Cardiac muscle cell (in vitro differentiated cells and primary cell): ENCODE measurements at regions not wholly inside any gene's neighbourhood (a gene's known extent, or its start where the extent isn't known, plus 50 kb on each side); places are given as distances from the start of the nearest gene placed in this dataset.

Source experiments
- DNase-seq, 2 donors: peaks; one replicate each; pipeline versions ENCODE4 v3.0.0 to v3.0.0-alpha.2; 2010 to 2017; ENCODE audit warnings: low read depth in 1 of 2, low spot score in 1 of 2
- H3K27ac ChIP-seq: fragments of 200-600 bp; sonication (generic); 2 replicates; pipeline ENCODE4 v1.5.1; 2016
- H3K27me3 ChIP-seq: fragments of 200-600 bp; sonication (generic); 2 replicates; pipeline ENCODE4 v1.6.0; 2016; ENCODE audit warnings: control low read depth
- H3K36me3 ChIP-seq: fragments of 200-600 bp; sonication (generic); 2 replicates; pipeline ENCODE4 v1.5.1; 2016; ENCODE audit warnings: control low read depth
- H3K4me1 ChIP-seq: fragments of 200-600 bp; sonication (generic); 2 replicates; pipeline ENCODE4 v1.8.1; 2017; ENCODE audit warnings: low read depth, mild to moderate bottlenecking, mixed run types
- H3K4me3 ChIP-seq: fragments of 200-600 bp; sonication (generic); 2 replicates; pipeline ENCODE4 v1.5.1; 2016; ENCODE audit warnings: mild to moderate bottlenecking
- H3K9me3 ChIP-seq: fragments of 200-600 bp; sonication (generic); 2 replicates; pipeline ENCODE4 v1.5.1; 2017; ENCODE audit warnings: low read depth, mild to moderate bottlenecking, control low read depth
- TF ChIP-seq, protein P1 (sequence below): IDR thresholded peaks from 2 replicates; pipeline ENCODE4 v1.5.1; 2012; ENCODE audit warnings: low read depth, mild to moderate bottlenecking, low read length

DNA sequence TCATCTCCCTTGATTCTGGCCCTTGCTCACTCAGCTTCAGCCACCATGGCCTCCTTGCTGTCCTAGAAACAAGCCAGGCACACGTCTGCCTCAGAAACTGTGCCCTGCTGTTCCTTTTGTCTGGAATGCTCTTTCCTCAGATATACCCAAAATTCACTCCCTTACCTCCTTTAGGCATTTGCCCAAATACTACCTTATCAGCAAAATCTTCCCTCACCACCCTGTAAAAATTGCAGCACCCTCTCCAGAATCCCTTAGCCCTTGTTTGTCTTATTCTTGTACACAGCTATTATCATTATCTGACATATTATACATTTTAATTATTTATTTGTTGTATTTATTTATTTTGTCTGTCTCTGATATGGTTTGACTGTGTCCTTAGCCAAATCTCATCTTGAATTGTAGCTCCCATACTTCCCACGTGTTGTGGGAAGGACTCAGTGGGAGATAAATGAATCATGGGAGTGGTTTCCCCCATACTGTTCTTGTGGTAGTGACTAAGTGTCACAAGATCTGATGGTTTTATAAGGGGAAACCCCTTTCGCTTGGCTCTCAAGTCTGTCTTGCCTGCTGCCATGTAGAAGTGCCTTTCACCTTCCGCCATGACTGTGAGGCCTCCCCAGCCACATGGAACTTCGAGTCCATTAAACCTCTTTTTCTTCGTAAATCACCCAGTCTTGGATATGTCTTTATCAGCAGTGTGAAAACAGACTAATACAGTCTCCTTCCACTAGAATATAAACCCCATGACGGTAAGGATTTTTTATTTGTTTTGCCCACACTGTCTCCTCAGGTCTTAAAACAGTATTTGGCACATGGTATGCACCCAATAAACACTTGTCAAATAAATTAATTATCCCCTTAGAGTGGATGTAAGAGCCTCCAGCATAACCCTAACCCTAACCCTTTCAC lies 60.0 kb upstream of the STT3B start:
- Histone ChIP-seq H3K27me3 (no peaks in the 10 kb centered on the region), H3K36me3 (no peaks in the 10 kb centered on the region), H3K9me3 (no peaks in the 10 kb centered on the region), H3K4me1 (no peaks in the 10 kb centered on the region), H3K27ac (no peak overlapping the region), H3K4me3 (no peak overlapping the region)
- DNase-seq: peak in 1 of 2 donors; percentile 42
- TF ChIP-seq, protein P1, sequence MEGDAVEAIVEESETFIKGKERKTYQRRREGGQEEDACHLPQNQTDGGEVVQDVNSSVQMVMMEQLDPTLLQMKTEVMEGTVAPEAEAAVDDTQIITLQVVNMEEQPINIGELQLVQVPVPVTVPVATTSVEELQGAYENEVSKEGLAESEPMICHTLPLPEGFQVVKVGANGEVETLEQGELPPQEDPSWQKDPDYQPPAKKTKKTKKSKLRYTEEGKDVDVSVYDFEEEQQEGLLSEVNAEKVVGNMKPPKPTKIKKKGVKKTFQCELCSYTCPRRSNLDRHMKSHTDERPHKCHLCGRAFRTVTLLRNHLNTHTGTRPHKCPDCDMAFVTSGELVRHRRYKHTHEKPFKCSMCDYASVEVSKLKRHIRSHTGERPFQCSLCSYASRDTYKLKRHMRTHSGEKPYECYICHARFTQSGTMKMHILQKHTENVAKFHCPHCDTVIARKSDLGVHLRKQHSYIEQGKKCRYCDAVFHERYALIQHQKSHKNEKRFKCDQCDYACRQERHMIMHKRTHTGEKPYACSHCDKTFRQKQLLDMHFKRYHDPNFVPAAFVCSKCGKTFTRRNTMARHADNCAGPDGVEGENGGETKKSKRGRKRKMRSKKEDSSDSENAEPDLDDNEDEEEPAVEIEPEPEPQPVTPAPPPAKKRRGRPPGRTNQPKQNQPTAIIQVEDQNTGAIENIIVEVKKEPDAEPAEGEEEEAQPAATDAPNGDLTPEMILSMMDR: no peak

DNA sequence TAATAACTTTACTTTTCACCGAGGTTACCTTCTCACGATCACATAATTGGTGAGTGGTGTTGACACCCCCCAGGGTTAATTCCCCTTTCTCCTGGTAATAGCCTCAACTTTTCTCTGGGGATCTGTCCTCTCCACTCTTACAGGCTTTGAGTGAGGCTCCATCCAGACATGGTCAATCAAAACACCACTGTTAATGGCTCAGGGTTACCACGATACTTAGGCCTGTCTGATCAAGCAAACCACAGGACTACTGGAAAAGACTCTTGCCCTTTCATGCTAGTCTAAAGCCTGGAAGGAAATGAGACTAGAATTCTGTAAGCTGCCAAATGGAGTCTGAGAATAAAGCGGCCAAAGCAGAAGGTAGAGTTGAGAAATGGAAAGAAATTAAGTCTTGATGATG lies 56.5 kb upstream of the STT3B start:
- TF ChIP-seq, protein P1: no peak
- DNase-seq: no peak
- Histone ChIP-seq H3K4me3 (no peak overlapping the region), H3K27ac (no peak overlapping the region), H3K9me3 (no peaks in the 10 kb centered on the region), H3K27me3 (no peaks in the 10 kb centered on the region), H3K36me3 (no peaks in the 10 kb centered on the region), H3K4me1 (no peaks in the 10 kb centered on the region)

DNA sequence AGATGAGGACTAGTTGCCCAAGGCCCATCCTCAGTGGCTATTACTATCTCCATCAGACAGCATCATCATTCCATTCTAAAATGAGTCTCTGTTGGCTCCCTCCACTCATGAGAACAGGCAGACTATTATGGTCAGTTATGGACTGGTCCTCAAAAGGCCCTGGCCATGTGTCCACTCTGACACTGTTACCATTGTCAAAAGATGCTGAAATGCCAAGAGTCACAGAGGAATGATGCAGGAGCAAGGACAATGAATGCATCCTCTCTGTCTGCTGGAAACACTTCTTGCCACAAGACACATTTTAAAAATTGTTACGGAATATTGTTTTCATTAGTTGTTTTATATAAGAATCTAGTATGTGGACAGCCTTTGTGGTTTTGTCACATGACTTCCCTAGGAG lies 53.3 kb upstream of the STT3B start:
- H3K4me1 ChIP-seq: no peaks in the 10 kb centered on the region
- H3K36me3 ChIP-seq: no peaks in the 10 kb centered on the region
- no peak overlapping the region for H3K4me3 ChIP-seq
- no peak overlapping the region for H3K27ac ChIP-seq
- H3K27me3 ChIP-seq: no peaks in the 10 kb centered on the region
- DNase-seq: no peak
- no peaks in the 10 kb centered on the region for H3K9me3 ChIP-seq
- TF ChIP-seq, protein P1: no peak

DNA sequence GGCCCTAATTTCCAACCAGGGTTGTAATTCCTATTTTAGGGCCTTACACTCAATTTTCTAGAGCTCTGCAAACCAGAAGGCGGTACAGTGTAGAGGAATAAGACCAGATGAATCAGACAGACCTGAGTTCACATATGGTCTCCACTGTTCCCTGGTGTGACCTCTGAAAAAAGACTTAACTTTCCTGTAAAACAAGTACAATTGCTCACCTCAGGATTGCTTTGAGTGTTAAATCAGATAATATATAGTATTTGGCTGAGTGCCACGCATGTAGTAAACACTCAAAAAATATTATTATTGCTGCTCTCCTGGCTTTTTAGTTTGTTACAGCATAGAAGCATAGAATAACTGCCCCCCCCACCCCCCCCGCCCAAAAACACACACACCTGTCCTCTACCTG lies 51.0 kb upstream of the STT3B start:
- Histone ChIP-seq H3K9me3 (no peaks in the 10 kb centered on the region), H3K36me3 (no peaks in the 10 kb centered on the region), H3K4me1 (no peaks in the 10 kb centered on the region), H3K27ac (no peak overlapping the region), H3K4me3 (no peak overlapping the region), H3K27me3 (no peaks in the 10 kb centered on the region)
- no peak for DNase-seq
- TF ChIP-seq, protein P1: no peak

DNA sequence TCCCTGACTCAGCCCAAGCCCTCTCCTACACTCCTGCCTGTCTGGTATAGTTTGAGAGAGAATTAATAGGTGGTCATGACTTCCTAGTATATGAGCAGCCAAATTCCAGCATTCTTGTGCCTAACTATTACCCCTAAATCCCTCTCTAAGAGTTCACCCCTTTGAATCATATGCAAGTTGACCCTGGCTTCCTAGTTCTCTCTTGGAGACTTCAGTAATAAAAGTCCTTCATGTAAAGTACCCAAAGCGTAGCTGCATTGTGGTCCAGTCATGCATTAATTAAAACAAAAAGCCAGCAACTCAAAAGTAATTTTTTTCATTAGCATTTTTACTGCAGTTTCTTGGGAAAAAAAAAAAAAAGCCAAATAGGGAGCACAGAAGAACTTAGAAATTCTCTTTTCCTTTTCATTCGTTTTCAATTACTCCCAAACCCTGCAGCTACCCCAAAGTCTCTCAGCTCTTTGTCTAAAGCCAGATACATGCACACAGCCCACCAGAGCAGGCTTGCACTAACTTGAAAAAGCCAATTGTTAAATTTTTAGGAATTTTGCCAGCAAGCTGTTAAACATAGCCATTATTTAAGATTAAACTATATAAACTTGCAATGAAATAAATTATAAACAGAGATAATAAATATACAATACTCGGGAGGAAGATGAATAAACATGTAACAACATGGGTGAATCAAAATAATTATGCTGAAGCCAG lies 50.1 kb upstream of the STT3B start:
- DNase-seq: no peak
- Histone ChIP-seq H3K36me3 (no peaks in the 10 kb centered on the region), H3K4me3 (no peak overlapping the region), H3K27ac (no peak overlapping the region), H3K27me3 (no peaks in the 10 kb centered on the region), H3K9me3 (no peaks in the 10 kb centered on the region), H3K4me1 (no peaks in the 10 kb centered on the region)
- TF ChIP-seq, protein P1: no peak
